ENCODE measurements at regions not wholly inside any gene's neighbourhood (a gene's known extent, or its start where the extent isn't known, plus 50 kb on each side); places are given as distances from the start of the nearest gene placed in this dataset.
A peak's percentile ranks its signal among the peaks of the same experiment; 100 is the strongest.

- TF ChIP-seq, protein P1, sequence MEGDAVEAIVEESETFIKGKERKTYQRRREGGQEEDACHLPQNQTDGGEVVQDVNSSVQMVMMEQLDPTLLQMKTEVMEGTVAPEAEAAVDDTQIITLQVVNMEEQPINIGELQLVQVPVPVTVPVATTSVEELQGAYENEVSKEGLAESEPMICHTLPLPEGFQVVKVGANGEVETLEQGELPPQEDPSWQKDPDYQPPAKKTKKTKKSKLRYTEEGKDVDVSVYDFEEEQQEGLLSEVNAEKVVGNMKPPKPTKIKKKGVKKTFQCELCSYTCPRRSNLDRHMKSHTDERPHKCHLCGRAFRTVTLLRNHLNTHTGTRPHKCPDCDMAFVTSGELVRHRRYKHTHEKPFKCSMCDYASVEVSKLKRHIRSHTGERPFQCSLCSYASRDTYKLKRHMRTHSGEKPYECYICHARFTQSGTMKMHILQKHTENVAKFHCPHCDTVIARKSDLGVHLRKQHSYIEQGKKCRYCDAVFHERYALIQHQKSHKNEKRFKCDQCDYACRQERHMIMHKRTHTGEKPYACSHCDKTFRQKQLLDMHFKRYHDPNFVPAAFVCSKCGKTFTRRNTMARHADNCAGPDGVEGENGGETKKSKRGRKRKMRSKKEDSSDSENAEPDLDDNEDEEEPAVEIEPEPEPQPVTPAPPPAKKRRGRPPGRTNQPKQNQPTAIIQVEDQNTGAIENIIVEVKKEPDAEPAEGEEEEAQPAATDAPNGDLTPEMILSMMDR (IDR thresholded peaks at IDR 0.05; ENCODE audit: partially characterized antibody, unreplicated experiment): no peak
- H3K27me3 Mint-ChIP-seq (ENCODE audit: unreplicated experiment): peaks cover 7% of the 10 kb centered on the region
- no peaks in the 10 kb centered on the region for H3K36me3 Mint-ChIP-seq (ENCODE audit: unreplicated experiment)
- peaks cover 7% of the 10 kb centered on the region for H3K9me3 Mint-ChIP-seq (ENCODE audit: unreplicated experiment)
- H3K27ac Mint-ChIP-seq (ENCODE audit: unreplicated experiment): peak overlapping the region; percentile 90
- peak overlapping the region; percentile 67 for H3K4me3 Mint-ChIP-seq (ENCODE audit: unreplicated experiment)
- H3K4me1 Mint-ChIP-seq (ENCODE audit: low read depth, unreplicated experiment): peaks cover 24% of the 10 kb centered on the region
- DNase-seq: peak; percentile 71
These were observed 139.7 kb upstream of the CCND2 start for GRCh38 chr12:4133636-4134447.

- no peak for DNase-seq
- H3K4me1 Mint-ChIP-seq (ENCODE audit: low read depth, unreplicated experiment): peaks cover 24% of the 10 kb centered on the region
- H3K4me3 Mint-ChIP-seq (ENCODE audit: unreplicated experiment): no peak overlapping the region
- H3K9me3 Mint-ChIP-seq (ENCODE audit: unreplicated experiment): peaks cover 7% of the 10 kb centered on the region
- no peak overlapping the region for H3K27ac Mint-ChIP-seq (ENCODE audit: unreplicated experiment)
- H3K36me3 Mint-ChIP-seq (ENCODE audit: unreplicated experiment): no peaks in the 10 kb centered on the region
- TF ChIP-seq, protein P1 (IDR thresholded peaks at IDR 0.05; ENCODE audit: partially characterized antibody, unreplicated experiment): no peak
- peaks cover 7% of the 10 kb centered on the region for H3K27me3 Mint-ChIP-seq (ENCODE audit: unreplicated experiment)
These were observed 140.5 kb upstream of the CCND2 start for GRCh38 chr12:4133029-4133428.

GRCh38 chr12:4121506-4122020, 152.0 kb upstream of the CCND2 start:
- TF ChIP-seq, protein P1 (IDR thresholded peaks at IDR 0.05; ENCODE audit: partially characterized antibody, unreplicated experiment): no peak
- no peaks in the 10 kb centered on the region for H3K4me1 Mint-ChIP-seq (ENCODE audit: low read depth, unreplicated experiment)
- peaks cover 3% of the 10 kb centered on the region for H3K27me3 Mint-ChIP-seq (ENCODE audit: unreplicated experiment)
- H3K4me3 Mint-ChIP-seq (ENCODE audit: unreplicated experiment): no peak overlapping the region
- DNase-seq: no peak
- peaks cover 8% of the 10 kb centered on the region for H3K9me3 Mint-ChIP-seq (ENCODE audit: unreplicated experiment)
- H3K36me3 Mint-ChIP-seq (ENCODE audit: unreplicated experiment): peaks cover 10% of the 10 kb centered on the region
- no peak overlapping the region for H3K27ac Mint-ChIP-seq (ENCODE audit: unreplicated experiment)

DNA sequence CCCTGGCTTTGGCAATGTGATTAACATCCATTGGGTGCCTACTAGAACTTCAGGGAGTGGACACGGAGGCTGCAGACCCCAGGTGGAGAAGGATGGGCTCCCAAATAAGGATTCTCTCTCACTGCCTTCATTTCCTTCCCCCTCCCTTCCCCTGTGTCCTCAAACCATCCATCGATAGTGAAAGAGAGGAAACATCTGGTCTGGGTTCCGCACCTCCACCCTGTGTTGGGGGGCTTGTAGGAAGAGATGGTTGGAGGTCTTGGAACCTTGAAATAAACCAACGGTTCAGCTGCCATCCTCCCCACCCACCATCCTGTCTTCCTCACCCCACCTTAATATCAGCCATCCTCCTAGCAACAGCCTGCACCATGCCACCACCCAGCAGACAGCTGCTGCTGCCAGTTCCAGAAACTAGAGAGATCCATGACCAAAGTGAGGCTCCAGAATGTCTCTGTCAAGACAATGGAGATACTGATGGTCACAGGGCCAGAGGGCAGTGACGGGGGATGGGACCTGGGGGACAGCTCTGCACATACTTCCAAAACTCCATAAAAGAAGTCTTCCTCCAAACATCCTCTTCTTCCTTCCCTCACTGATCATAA, 153.1 kb upstream of the CCND2 start:
- no peak for DNase-seq
- TF ChIP-seq, protein P1 (IDR thresholded peaks at IDR 0.05; ENCODE audit: partially characterized antibody, unreplicated experiment): no peak
- H3K27ac Mint-ChIP-seq (ENCODE audit: unreplicated experiment): no peak overlapping the region
- no peaks in the 10 kb centered on the region for H3K4me1 Mint-ChIP-seq (ENCODE audit: low read depth, unreplicated experiment)
- H3K27me3 Mint-ChIP-seq (ENCODE audit: unreplicated experiment): peaks cover 3% of the 10 kb centered on the region
- H3K36me3 Mint-ChIP-seq (ENCODE audit: unreplicated experiment): peaks cover 10% of the 10 kb centered on the region
- no peak overlapping the region for H3K4me3 Mint-ChIP-seq (ENCODE audit: unreplicated experiment)
- peaks cover 8% of the 10 kb centered on the region for H3K9me3 Mint-ChIP-seq (ENCODE audit: unreplicated experiment)
